Stomach (tissue), 4 donors: ENCODE measurements at regions not wholly inside any gene's neighbourhood (a gene's known extent, or its start where the extent isn't known, plus 50 kb on each side); places are given as distances from the start of the nearest gene placed in this dataset.

Source experiments
- CTCF ChIP-seq, 7 experiments: fragments of 450-650 bp in 4 of 7; fragments of 200-600 bp in 3 of 7; sonication (generic) in 3 of 7; IDR thresholded peaks; one replicate each; pipeline ENCODE4 v1.5.1; 2016 to 2019; ENCODE audit warnings: antibody characterized with exemption in 7 of 7, control low read depth in 2 of 7, mild to moderate bottlenecking in 1 of 7
- EP300 ChIP-seq: sonication (generic); formaldehyde crosslinking; IDR thresholded peaks from one replicate; pipeline ENCODE4 v1.6.1; 2017; ENCODE audit warnings: antibody characterized with exemption
- POLR2A ChIP-seq, 4 donors: fragments of 450-650 bp; IDR thresholded peaks; one replicate each; pipeline ENCODE4 v1.6.1; 2016; ENCODE audit warnings: antibody characterized with exemption in 4 of 4, control low read depth in 2 of 4, mild to moderate bottlenecking in 1 of 4, moderate library complexity in 1 of 4
- POLR2AphosphoS5 ChIP-seq, 3 donors: sonication (generic); formaldehyde crosslinking; IDR thresholded peaks; one replicate each; pipeline ENCODE4 v1.6.1; 2016; ENCODE audit warnings: antibody characterized with exemption in 3 of 3

GRCh38 chr3:182525766-182526374 lies 267.4 kb upstream of the ATP11B start:
- TF ChIP-seq CTCF (IDR thresholded peaks at IDR 0.05) (no peak), EP300 (no peak), POLR2A (IDR thresholded peaks at IDR 0.05) (no peak), POLR2AphosphoS5 (IDR thresholded peaks at IDR 0.05) (no peak)
